ENCODE measurements at regions not wholly inside any gene's neighbourhood (a gene's known extent, or its start where the extent isn't known, plus 50 kb on each side); places are given as distances from the start of the nearest gene placed in this dataset.

DNA sequence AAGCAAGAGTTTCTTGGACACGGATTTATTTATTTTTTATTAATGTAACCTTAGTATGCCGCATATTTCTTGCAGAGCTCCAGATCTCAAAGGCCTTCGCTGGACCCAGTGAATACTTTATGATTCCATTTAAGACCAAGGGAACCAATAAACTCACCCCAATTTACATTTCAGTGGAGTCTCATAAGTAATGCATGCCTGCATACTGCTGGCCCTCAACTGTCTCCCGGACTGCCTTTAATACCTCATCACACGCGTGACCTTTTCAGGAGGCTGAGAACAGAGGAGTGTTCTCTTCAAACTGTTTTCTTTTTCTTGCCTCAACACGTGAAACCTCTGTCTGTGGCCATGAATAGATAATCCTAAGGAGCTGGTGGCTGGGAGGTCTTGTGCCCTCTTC lies 240.9 kb downstream of the STIM2 start:
- Histone ChIP-seq H2AFZ (no peak overlapping the region), H3K36me3 (ENCODE audit: low read depth) (no peaks in the 10 kb centered on the region), H4K20me1 (ENCODE audit: insufficient read depth) (no peaks in the 10 kb centered on the region), H3K4me3 (no peak overlapping the region), H3K27me3 (replicated peaks; ENCODE audit: insufficient read depth) (peaks cover 4% of the 10 kb centered on the region), H3K27ac (no peak overlapping the region), H3K9me3 (ENCODE audit: low read depth) (no peaks in the 10 kb centered on the region), H3K4me1 (ENCODE audit: insufficient read depth) (no peaks in the 10 kb centered on the region), H3K9me2 (ENCODE audit: insufficient read depth) (no peaks in the 10 kb centered on the region), H3K4me2 (ENCODE audit: unreplicated experiment) (no peak overlapping the region), H3K9ac (no peak overlapping the region), H3F3A (ENCODE audit: insufficient read depth) (no peaks in the 10 kb centered on the region), H3K79me2 (ENCODE audit: insufficient read depth) (no peaks in the 10 kb centered on the region)
- DNase-seq = no peak
- TF ChIP-seq EZH2phosphoT487 (IDR thresholded peaks at IDR 0.05; ENCODE audit: insufficient read depth, low read depth) = no peak
- no peak for TF ChIP-seq EZH2 (IDR thresholded peaks at IDR 0.05; ENCODE audit: insufficient read depth, poor library complexity, severe bottlenecking)
- in situ Hi-C loops (cut with MboI) = no loop called here
- 58 to 65% methylated on average over 7 of the region's 7 CpGs for WGBS, 2 experiments (ENCODE audit: low coverage in 1 of 2, low lambda C conversion rate in 2 of 2, missing lambda C conversion rate in 2 of 2)

DNA sequence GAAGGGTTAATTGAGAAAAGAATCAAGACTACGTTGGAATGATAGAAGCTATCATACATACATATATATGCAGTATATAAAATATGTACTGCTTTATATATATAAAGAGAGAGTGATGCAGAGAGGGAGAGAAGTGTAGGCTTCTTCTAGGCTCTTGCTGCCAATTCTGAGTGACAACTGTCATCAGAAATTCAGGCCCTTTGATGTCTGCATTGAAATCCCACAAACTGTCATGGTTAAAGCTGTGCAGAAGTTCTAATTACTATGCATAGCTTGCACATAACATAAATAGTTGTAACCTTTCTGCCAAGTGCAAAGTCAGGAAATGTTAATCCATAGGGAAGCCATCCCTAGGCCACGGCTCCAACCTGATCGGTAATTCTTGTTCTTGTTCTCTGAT lies 251.0 kb downstream of the STIM2 start:
- Histone ChIP-seq H2AFZ (no peak overlapping the region), H3K9me3 (ENCODE audit: low read depth) (no peaks in the 10 kb centered on the region), H3K4me3 (no peak overlapping the region), H3K27ac (no peak overlapping the region), H3K4me1 (ENCODE audit: insufficient read depth) (no peaks in the 10 kb centered on the region), H3K79me2 (ENCODE audit: insufficient read depth) (no peaks in the 10 kb centered on the region), H3F3A (ENCODE audit: insufficient read depth) (no peaks in the 10 kb centered on the region), H4K20me1 (ENCODE audit: insufficient read depth) (no peaks in the 10 kb centered on the region), H3K9ac (no peak overlapping the region), H3K36me3 (ENCODE audit: low read depth) (no peaks in the 10 kb centered on the region), H3K9me2 (ENCODE audit: insufficient read depth) (no peaks in the 10 kb centered on the region), H3K4me2 (ENCODE audit: unreplicated experiment) (no peak overlapping the region), H3K27me3 (replicated peaks; ENCODE audit: insufficient read depth) (no peaks in the 10 kb centered on the region)
- WGBS, 2 experiments (ENCODE audit: low coverage in 1 of 2, low lambda C conversion rate in 2 of 2, missing lambda C conversion rate in 2 of 2) = 12 to 20% methylated on average over 3 of the region's 3 CpGs
- in situ Hi-C loops (cut with MboI) = no loop called here
- TF ChIP-seq EZH2phosphoT487 (IDR thresholded peaks at IDR 0.05; ENCODE audit: insufficient read depth, low read depth) = no peak
- TF ChIP-seq EZH2 (IDR thresholded peaks at IDR 0.05; ENCODE audit: insufficient read depth, poor library complexity, severe bottlenecking) = no peak
- no peak for DNase-seq

DNA sequence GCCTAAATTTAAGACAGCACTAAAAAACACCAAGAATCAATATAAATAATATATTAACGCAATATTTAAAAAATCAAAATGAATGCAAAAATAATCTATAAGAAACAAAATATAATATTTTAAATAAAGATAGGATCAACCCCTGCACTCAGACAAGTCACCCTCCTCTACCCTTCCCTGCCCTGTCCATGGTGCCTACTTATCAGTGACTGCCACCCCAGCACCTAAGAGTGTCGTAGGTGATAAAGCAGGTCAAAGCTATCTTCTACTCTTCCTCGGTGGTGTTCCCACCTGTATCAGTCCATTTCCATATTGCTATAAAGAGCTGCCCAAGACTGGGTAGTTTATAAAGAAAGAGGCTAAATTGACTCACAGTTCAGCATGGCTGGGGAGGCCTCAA lies 251.9 kb downstream of the STIM2 start:
- H3K36me3 ChIP-seq (ENCODE audit: low read depth) = no peaks in the 10 kb centered on the region
- TF ChIP-seq EZH2phosphoT487 (IDR thresholded peaks at IDR 0.05; ENCODE audit: insufficient read depth, low read depth) (no peak), EZH2 (IDR thresholded peaks at IDR 0.05; ENCODE audit: insufficient read depth, poor library complexity, severe bottlenecking) (no peak)
- no peak for DNase-seq
- H3F3A ChIP-seq (ENCODE audit: insufficient read depth) = no peaks in the 10 kb centered on the region
- H3K9me3 ChIP-seq (ENCODE audit: low read depth) = no peaks in the 10 kb centered on the region
- 38 to 48% methylated on average over 3 of the region's 3 CpGs for WGBS, 2 experiments (ENCODE audit: low coverage in 1 of 2, low lambda C conversion rate in 2 of 2, missing lambda C conversion rate in 2 of 2)
- no peaks in the 10 kb centered on the region for H4K20me1 ChIP-seq (ENCODE audit: insufficient read depth)
- in situ Hi-C loops (cut with MboI) = no loop called here
- no peak overlapping the region for H3K27ac ChIP-seq
- no peaks in the 10 kb centered on the region for H3K79me2 ChIP-seq (ENCODE audit: insufficient read depth)
- H3K9me2 ChIP-seq (ENCODE audit: insufficient read depth) = no peaks in the 10 kb centered on the region
- H3K4me1 ChIP-seq (ENCODE audit: insufficient read depth) = no peaks in the 10 kb centered on the region
- H3K4me2 ChIP-seq (ENCODE audit: unreplicated experiment) = no peak overlapping the region
- H2AFZ ChIP-seq = no peak overlapping the region
- no peaks in the 10 kb centered on the region for H3K27me3 ChIP-seq (replicated peaks; ENCODE audit: insufficient read depth)
- no peak overlapping the region for H3K4me3 ChIP-seq
- H3K9ac ChIP-seq = no peak overlapping the region

DNA sequence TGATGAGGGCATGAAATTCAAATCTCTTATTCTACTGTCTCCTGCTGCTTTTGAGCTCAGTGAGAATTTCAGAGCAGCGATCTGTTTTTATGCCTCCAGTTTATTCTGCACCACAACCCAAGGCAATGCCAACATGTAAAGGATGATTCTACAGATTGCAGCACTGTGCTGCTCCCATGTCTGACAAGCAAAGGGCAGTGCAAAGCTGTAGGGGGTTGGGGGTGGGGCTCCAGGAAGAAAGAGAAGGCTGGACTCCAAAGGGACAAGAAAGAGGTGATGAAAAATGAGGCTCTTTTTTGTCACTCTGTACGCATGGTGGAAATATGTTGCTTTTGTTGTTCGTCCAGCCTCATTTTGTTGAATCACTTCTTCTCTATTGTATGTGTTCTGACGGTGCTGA lies 254.6 kb downstream of the STIM2 start:
- H2AFZ ChIP-seq = no peak overlapping the region

DNA sequence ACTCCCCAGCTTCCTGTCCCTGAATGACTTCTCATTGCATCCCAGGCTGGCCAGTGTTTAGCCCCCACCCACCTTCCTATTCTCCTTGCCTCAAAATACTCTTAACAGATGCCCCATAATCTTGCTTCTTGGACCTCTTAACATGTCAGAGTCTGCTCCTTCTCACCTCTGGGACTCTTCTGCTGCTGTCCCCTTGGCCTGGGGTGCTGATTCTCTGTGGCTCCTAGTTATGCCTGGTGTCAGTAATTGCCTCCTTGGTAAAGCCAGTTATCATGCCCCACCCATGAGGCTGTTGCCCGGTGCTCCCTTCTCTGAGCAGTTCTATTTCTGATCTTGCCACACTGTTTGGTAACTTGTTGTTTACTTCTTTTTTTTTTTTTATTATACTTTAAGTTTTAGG lies 256.8 kb downstream of the STIM2 start:
- WGBS, 2 experiments (ENCODE audit: low coverage in 1 of 2, low lambda C conversion rate in 2 of 2, missing lambda C conversion rate in 2 of 2) = 35 to 38% methylated on average over 1 of the region's 1 CpG
- in situ Hi-C loops (cut with MboI) = no loop called here
- DNase-seq = no peak
- Histone ChIP-seq H3K27ac (no peak overlapping the region), H3K4me1 (ENCODE audit: insufficient read depth) (no peaks in the 10 kb centered on the region), H3K79me2 (ENCODE audit: insufficient read depth) (no peaks in the 10 kb centered on the region), H3K4me3 (no peak overlapping the region), H3K9ac (no peak overlapping the region), H4K20me1 (ENCODE audit: insufficient read depth) (no peaks in the 10 kb centered on the region), H3K36me3 (ENCODE audit: low read depth) (no peaks in the 10 kb centered on the region), H3K9me3 (ENCODE audit: low read depth) (no peaks in the 10 kb centered on the region), H2AFZ (no peak overlapping the region), H3F3A (ENCODE audit: insufficient read depth) (no peaks in the 10 kb centered on the region), H3K4me2 (ENCODE audit: unreplicated experiment) (no peak overlapping the region), H3K27me3 (replicated peaks; ENCODE audit: insufficient read depth) (no peaks in the 10 kb centered on the region), H3K9me2 (ENCODE audit: insufficient read depth) (no peaks in the 10 kb centered on the region)
- TF ChIP-seq EZH2phosphoT487 (IDR thresholded peaks at IDR 0.05; ENCODE audit: insufficient read depth, low read depth) (no peak), EZH2 (IDR thresholded peaks at IDR 0.05; ENCODE audit: insufficient read depth, poor library complexity, severe bottlenecking) (no peak)

More for the DNA sequence above, 254.6 kb downstream of the STIM2 start:
- Histone ChIP-seq H3K79me2 (ENCODE audit: insufficient read depth) (no peaks in the 10 kb centered on the region), H3K4me3 (no peak overlapping the region), H4K20me1 (ENCODE audit: insufficient read depth) (no peaks in the 10 kb centered on the region), H3K4me2 (ENCODE audit: unreplicated experiment) (no peak overlapping the region), H3F3A (ENCODE audit: insufficient read depth) (no peaks in the 10 kb centered on the region), H3K27me3 (replicated peaks; ENCODE audit: insufficient read depth) (no peaks in the 10 kb centered on the region), H3K9me2 (ENCODE audit: insufficient read depth) (no peaks in the 10 kb centered on the region), H3K9ac (no peak overlapping the region), H3K4me1 (ENCODE audit: insufficient read depth) (no peaks in the 10 kb centered on the region), H3K27ac (no peak overlapping the region), H3K9me3 (ENCODE audit: low read depth) (no peaks in the 10 kb centered on the region), H3K36me3 (ENCODE audit: low read depth) (no peaks in the 10 kb centered on the region)
- DNase-seq = no peak
- WGBS, 2 experiments (ENCODE audit: low coverage in 1 of 2, low lambda C conversion rate in 2 of 2, missing lambda C conversion rate in 2 of 2) = 40 to 53% methylated on average over 4 of the region's 4 CpGs
- in situ Hi-C loops (cut with MboI) = no loop called here
- no peak for TF ChIP-seq EZH2 (IDR thresholded peaks at IDR 0.05; ENCODE audit: insufficient read depth, poor library complexity, severe bottlenecking)
- TF ChIP-seq EZH2phosphoT487 (IDR thresholded peaks at IDR 0.05; ENCODE audit: insufficient read depth, low read depth) = no peak
